Activated effector memory CD4-positive, alpha-beta T cell treated with Interleukin-2 at 50 U/mL for 16 hours (primary cell): ENCODE measurements at regions not wholly inside any gene's neighbourhood (a gene's known extent, or its start where the extent isn't known, plus 50 kb on each side); places are given as distances from the start of the nearest gene placed in this dataset.

Source experiments
- DNase-seq: peaks from one replicate; pipeline ENCODE4 v3.0.0-alpha.2; 2020

GRCh38 chr14:104322531-104323366 lies 184.4 kb downstream of the KIF26A start:
- no peak for DNase-seq

GRCh38 chr14:104323551-104324175 lies 185.3 kb downstream of the KIF26A start:
- no peak for DNase-seq

- no peak for DNase-seq
Measured at GRCh38 chr14:104326848-104327247, 188.5 kb downstream of the KIF26A start.

DNA sequence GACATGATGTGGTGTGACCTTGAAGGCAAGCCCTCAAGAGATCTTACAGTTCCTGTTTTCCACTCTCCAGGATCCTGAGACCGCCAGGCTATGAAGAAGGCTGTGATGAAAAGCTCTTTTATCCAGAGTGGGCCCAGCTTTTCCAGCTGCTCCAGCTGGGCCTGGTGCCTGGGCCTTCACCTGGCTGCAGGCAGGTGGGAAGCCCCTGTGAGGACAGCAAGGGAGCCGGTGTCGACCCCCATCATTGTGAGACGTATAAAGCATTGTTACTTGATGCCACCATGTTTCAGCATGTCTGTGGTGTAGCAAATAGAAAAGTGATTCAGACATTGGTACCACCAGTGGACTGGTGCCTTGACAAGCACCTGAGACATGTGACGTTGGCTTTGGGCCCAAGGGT lies 190.2 kb downstream of the KIF26A start:
- no peak for DNase-seq

- no peak for DNase-seq
Measured at GRCh38 chr14:104329793-104330192, 191.4 kb downstream of the KIF26A start.

- DNase-seq: no peak
Measured at GRCh38 chr14:104331871-104332605, 193.7 kb downstream of the KIF26A start.

GRCh38 chr14:104332634-104333270 lies 194.4 kb downstream of the KIF26A start:
- no peak for DNase-seq

- no peak for DNase-seq
Measured at GRCh38 chr14:104333646-104334423, 195.4 kb downstream of the KIF26A start.

DNA sequence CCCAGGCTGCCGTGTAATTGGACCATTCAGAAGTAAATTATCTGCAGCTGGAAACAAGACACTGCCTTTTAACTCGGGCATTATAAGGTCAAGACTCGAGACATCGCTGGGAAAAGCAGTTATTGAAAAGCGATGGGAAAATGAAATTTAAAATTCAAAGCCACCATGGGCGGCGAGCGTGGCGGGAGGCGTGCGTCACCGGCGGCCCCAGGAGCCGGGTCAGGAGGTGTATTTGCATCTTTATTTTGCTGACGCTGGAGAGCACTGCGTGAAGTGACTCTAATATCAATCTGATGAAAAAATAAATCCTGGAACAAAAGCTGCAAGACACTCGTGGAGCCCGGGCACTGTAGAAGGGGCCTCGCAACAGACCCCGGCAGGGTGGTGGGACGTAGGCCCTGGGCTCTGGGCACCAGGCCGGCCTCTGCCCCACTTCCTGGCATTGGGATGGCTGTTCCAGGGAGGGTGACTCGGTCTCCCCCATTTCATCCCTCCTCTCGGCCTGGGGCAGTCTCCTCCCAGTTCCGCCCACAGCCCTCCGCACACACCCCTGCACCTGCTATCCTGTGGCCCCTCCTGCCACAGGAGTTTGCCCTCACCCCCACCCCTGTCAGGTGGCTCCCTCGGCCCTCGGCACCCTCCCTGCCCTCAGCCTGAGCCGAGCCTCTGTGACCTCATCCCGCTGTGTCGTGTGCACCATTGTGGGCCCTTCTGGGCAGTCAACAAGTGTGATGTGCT lies 196.2 kb downstream of the KIF26A start:
- DNase-seq: no peak

GRCh38 chr14:104335176-104335575 lies 196.8 kb downstream of the KIF26A start:
- DNase-seq: no peak

DNA sequence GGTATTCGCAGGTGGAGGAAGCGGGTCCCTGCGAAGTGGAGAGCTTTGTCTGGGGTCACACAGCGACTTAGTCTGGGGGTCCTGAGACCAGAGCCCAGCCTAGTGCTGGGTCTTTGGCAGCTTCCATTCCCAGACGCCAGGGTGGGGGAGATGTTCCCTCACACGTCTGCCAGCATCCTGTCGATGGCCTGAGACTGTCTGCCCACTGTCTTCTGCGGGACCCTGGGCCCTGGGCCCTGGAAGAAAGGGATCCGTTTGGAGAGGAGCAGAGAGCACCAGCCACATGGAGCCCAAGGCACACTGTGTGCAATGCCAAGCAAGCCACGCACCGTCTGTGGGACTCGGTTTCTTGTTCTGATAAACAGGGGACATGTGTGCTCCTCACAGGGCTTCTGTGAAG lies 197.2 kb downstream of the KIF26A start:
- no peak for DNase-seq

- no peak for DNase-seq
Measured at GRCh38 chr14:104337351-104337750, 199.0 kb downstream of the KIF26A start.

GRCh38 chr14:104339361-104339760 lies 201.0 kb downstream of the KIF26A start:
- no peak for DNase-seq

GRCh38 chr14:104339829-104340228 lies 201.4 kb downstream of the KIF26A start:
- DNase-seq: no peak

DNA sequence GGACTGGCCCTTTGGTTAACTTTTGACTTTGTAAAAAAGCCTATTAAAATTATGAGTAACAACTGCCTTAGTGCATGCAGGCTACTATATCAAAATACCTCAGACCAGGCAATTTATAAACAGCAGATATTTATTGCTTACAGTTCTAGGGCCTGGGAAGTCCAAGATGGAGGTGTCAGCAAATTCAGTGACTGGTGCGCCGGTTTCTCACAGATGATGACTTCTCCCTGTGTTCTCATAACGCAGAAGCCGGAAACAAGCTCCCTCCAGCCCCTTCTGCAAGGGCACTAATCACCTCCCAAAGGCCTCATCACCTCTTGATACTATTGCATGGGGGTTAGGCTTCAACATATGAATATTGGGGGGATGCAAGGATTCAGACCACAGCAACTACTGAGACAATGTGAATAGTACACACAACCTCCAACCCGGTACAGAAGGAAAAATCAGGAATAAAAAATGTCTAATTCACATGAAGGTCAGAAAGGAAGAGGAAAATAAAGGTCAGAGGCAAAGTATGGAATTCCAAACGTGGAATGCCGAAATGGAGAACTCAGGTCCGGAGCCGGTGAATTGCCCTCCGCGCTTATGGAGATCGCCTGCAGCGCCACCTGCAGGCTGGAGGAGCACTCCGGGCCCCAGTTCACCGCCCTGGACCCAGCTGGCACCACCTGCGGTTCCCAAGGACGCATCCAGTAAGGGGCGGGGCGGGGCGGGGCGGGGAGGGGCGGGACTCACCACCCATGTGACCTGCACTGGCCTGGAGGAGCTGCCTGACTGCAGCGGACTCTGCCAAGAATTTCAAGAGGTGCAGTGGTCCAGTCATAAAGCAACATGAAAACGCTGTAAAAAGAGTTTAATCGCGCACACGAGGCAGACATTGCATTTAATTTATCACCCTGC lies 203.4 kb downstream of the KIF26A start:
- DNase-seq: no peak

GRCh38 chr14:104342435-104343293 lies 204.3 kb downstream of the KIF26A start:
- no peak for DNase-seq

DNA sequence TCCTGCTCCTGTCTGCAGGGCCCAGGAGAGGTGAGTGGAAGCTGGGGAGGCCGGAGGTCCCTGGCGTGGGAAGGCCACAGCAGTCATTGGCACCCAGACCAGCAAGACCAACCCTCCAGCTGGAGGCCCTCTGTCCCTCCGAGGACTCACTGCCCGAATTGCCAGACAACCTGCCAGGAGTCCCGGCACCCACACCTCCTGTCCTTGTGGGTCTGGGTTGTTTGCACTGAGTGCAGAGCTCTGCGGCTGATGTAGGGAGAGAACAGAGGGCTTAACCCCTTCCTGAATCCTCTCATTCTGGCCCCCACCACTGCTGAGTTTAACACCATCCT lies 204.9 kb downstream of the KIF26A start:
- no peak for DNase-seq

- DNase-seq: no peak
Measured at GRCh38 chr14:104343690-104344640, 205.6 kb downstream of the KIF26A start.
